SW 1271 (cell line): ENCODE measurements at regions not wholly inside any gene's neighbourhood (a gene's known extent, or its start where the extent isn't known, plus 50 kb on each side); places are given as distances from the start of the nearest gene placed in this dataset.
"Not testable (repeated sequence)": the region's sequence is repeated elsewhere in the genome, so short reads cannot be mapped to it uniquely, and the experiment has no call there.

Experiments
- DNase-seq, 2 experiments: peaks; one replicate each; lab custom pipeline; 2025; lab: John Stamatoyannopoulos, UW

DNA sequence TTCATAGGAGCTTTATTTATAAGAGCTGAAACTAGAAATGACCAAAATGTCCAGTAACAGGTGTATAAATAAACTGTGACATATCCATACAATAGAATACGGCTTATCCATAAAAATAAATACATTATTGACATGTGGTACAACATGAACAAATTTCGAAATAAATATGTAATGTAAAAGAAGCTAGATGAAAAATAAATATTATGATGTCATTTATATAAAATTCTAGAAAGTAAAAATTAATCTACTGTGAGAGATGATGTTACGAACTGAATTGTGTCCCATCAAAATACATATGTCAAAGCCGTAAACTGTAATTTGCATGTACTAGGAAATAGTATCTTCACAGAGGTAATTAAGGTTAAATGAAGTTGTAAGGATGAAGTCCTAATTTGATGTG is 1104.9 kb downstream of the NSUN3 start:
- DNase-seq, result no peak

DNA sequence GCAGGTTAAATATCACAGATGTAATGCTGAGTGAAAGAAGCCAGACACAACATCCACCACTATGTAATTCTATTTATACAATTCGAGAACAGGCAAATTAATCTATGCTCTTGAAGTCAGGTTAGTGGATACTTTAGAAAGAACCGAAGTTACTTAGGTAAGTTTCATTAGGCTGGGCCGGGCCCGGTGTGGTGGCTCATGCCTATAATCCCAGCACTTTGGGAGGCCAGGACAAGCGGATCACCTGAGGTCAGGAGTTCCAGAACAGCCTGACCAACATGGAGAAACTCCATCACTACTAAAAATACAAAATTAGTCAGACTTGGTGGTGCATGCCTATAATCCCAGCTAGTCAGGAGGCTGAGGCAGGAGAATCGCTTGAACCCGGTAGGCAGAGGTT is 1105.7 kb downstream of the NSUN3 start:
- DNase-seq, result no peak

DNA sequence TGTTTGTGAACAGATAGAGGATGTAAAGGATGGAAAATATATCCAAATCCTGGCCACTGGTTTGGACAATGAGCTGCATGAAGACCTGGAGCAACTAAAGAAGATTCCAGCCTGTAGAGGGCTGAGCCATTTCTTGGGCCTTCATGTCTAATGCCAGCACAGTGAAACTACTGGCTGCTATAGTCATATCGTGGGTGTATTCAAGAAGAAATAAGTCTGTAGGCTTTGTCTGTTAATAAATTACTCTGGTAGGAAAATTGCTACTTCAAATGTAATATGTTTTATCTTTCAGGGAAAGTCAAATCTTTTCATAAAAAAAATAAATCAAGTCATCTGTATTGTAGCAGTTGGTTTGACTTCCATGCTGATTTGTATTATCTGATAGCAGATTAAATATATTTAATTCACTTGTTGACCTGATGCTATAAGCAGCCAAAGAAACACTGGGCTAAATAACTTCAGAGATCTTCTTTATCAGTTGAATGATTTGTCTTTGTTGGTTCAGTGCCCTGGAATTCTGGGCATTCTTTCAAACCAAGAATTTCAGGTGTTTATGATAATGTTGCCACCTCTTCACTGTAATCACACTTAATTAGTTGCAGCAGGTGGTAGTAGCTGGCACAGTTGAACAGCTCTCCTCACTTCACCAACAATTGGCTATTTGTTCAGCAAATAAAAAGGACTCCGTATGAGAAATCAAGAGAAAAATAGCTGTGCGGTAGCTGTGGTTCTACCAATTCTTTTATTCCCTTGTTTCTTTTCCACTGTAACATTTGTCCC is 1109.5 kb downstream of the NSUN3 start:
- DNase-seq, result no peak

DNA sequence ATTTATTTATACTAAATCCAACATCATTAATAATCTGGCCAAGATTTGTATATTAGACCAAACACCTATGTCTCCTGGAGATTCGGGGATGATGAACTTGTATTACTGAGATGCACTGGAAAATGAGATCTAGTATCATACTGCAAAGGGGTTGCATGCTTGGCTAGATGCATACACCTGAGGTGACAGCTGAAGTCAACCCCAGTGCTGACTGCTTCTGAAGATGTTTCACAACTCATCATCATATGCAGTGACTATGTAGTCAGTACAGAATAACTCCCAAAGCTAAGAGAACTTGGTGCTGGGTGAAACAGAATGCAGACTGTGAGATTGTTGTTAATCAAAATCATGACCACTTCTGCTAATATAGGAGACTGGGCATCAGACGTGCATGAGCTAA is 1114.2 kb downstream of the NSUN3 start:
- DNase-seq, result no peak

DNA sequence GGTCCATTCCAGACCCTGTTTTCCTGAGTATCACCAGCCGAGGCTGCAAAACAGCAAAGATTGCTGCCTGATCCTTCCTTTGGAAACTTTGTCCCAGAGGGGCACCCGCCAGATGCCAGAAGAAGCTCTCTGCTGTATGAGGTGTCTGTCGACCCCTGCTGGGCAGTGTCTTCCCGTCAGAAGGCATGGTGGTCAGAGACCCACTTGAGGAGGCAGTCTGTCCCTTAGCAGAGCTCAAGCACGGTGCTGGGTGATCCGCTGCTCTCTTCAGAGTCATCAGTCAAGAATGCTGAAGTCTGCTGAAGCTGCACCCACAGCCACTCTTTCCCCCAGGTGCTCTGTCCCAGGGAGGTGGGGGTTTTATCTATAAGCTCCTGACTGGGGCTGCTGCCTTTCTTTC is 1121.2 kb downstream of the NSUN3 start:
- DNase-seq, result no peak

DNA sequence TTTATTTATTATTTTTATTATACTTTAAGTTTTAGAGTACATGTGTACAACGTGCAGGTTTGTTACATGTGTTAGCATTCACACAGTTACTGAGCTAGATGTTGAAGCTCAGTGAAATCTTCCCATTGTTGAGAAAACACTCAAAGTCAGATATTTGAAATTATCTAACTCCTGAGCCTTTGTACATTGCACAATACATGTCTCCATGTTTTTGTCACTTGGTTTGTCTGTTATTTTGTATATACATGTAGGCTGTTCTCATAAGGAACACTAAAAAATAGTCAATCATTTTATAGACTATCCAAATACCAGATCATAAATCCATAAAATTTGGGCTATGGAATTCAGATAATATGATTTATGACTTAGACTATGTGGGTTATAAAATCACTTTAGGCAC is 1126.5 kb downstream of the NSUN3 start:
- DNase-seq, result no peak

DNA sequence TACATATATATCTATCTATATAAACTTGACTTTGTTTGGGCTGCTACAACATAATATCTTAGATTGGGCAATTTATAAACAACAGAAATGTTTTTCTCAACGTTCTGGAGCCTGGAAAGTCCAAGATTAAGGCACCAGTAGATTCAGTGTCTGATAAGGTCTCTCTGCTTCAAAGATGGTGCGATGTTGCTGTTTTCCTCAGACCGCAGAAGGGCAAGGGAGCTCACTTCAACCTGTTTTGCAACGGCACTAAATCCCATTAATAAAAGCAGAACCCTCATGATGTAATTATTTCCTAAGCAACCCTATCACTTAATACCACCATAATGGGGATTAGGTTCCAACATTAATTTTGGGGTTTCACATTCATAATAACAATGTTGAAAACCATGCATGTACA is 1134.8 kb downstream of the NSUN3 start:
- DNase-seq, result no peak

DNA sequence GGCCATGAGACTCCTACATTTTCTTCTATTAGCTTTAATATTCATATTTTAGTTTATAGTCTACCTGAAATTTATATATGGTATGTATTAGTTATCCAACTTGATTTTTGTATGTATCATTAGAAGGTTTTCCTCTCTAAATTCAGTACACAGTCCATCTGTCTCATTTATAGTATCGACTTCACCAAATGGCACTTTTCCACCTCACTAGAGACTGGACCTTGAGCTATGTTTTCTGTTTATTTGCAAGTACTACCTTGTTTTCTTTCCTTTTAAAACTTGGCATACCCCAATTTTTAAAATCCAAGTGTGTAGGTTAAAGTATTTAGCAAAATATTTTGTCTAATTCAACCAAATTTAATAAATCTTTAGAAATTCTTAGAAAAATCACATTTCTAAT is 1137.5 kb downstream of the NSUN3 start:
- no peak for DNase-seq

DNA sequence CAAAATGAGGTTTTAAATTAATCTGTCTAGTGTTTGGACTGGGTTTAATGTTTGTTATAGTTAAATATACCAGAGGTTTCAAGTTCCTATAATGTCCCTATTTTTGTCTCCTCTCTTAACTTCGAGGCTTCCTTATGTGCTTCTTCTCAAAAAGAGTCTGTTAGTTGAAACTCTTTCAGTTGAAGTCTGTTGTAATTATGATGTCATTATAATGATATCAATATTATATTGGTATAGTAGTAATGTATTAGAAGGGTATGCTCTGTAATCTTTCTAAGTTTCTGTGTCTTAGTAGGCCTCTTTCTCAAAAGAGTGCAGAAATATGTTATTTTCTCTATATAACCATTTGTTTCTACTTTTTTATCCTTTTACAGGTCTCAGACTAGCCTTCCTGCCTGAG is 1148.0 kb downstream of the NSUN3 start:
- no peak for DNase-seq

DNA sequence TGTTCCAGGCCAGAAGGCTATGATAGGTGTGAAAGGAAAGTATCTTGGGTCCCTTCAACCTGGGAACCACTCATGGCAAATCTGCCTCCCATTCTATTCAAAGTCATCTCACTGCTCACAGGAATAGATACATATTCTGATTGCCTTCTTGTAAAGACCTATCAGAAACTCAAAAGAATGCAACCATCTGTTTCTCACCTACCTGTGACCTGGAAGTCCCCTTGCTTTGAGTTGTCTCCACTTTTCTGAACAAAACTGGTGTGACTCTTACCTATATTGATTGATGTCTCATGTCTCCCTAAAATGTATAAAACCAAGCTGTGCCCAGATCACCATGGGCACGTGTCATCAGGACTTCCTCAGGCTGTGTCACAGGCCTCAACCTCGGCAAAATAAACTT is 1149.3 kb downstream of the NSUN3 start:
- DNase-seq, result no peak

DNA sequence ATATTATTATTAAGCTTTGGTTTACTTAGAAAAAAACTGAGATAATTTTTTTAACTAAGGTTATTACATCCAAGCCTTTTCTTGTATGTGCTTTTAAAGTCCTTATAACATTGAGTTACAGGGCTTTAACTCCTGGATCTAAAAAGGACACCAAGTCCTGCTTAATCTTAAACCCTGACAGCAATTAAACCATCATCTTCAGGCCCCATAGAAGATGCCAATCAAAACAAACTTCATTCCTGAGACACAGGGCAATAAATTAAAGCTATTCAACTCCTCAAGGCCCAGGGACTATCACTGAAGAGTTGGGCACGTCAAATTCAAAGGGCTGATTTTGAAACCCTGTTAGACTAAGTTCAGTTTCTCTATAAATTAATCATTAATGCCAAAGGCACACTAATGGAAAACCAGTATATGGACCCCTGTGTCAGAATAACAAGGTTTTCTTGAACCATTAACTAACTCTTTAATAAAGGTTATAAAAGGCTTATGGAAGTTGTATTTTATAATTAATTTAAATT is 1152.6 kb downstream of the NSUN3 start:
- DNase-seq, result no peak

DNA sequence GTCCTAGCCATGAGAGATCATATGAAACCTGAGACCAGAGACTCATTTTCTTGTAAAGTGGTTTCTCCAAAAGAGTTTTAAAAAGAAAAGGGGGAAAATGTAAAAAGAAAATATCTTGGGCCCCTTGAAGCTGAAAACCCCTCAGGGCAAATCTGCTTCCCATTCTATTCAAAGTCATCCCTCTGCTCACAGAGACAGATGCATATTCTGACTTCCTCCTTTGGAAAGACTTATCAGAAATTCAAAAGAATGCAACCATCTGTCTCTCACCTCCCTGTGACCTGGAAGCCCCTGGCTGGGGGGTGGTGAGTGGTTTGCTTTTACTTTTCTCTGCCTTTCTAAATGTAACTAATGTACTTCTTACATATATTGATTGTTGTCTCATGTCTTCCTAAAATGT is 1154.8 kb downstream of the NSUN3 start:
- no peak for DNase-seq

DNA sequence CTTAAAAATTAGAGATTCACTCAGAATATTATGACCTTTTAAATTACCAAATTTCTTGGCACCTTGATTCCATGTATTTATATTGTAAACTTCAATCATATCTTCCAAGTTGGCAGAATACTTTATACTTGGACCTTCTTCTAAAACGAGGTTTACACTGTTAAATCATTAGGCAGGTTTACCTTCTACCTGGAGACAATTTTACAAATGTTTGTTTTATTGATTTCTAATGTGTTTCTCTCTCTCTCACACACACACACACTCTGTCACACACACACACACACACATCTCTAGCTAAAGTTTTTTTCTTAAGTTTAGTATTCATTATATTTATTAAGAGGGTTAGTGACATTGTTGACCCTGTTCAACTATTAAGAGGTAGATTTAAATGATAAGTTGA is 1155.6 kb downstream of the NSUN3 start:
- no peak for DNase-seq

DNA sequence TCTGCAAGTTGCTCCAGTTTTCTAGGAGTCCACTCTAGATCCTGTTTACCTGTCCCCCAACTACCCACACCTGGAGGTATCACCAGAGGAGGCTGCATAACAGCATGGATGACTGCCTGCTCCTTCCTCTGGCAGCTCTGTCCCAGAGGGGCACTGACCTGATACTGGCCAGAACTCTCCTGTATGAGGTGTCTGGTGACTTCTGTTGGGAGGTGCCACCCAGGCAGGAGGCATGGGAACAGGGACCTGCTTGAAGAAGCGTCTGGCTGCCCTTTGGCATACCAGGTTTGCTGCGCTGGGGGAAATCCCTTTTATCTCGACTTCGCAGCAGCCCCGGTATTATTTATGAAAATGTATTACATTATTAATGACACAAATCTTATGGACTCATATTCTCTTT is 1163.6 kb downstream of the NSUN3 start:
- no peak for DNase-seq

DNA sequence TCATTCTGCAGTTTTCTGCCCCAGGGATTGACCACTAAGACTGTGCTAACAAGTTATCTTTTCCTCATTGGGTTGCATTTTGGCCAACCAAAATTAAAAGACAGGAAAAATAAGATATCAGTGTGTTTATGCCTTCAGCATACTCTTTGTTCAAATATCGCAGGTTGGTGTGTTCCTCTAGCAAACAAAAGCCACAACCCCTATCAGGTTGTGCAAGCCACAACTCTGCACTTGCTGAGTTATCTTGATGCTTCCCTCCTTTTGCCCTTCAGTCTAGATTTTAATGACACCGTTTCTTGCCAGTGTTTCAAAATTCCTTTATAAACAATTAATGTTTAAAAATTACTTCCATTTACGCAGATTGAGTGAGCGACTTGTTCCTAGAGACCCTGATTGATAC is 1164.2 kb downstream of the NSUN3 start:
- no peak for DNase-seq

DNA sequence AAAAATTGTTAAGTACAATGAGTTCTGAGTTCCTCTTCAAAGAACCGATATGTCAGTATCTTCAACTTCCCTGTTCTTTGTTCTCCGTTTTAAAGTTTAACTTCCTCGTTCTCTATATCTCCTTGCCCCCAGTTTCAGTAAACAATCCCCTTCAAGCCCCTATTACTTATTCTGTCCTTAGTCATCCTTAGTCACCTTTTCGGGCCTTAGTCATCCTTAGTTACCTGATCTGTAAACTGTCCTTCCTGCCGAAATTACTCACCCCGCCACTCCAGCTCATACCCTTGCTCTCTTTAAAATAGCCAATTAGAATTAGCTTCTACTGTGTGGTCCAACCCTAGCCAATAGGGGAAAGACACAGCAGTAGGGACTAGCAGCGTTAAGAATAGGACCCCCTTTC is 1165.6 kb downstream of the NSUN3 start:
- DNase-seq, result no peak

DNA sequence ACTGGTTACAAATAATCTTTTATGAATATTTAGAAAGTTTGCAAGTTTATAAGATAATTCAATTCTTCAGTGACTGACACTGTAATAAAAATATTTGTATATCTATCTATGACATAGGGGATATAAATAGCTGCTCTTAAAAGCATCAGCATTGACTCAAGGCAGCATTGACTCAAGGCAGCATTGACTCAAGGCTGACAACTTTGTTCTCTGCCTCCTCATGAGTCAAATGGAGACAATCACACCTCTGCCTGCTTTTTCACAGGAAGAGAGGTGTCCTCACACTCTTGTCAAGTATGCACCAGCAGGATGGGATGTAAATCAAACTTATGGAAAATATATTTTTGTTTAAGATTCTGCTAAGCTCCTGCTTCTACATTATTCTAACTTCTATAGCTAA is 1173.1 kb downstream of the NSUN3 start:
- DNase-seq, result no peak

DNA sequence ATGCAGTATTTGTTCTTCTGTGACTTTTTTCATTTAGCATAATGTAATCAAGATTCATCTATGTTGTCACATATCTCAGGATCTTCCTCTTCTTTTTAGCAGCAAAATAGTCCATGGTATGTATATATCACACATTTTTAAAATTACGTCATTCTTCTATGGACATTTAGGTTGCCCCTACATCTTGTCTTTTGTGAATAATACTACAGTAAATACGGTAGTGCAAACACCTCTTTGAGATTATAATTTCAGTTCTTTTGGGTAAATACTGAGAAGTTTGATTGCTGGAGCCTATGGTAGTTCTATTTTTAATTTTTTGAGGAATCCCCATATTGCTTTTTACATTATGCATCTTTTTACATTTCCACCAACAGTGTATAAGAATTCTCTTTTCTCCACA is 1174.9 kb downstream of the NSUN3 start:
- no peak for DNase-seq

DNA sequence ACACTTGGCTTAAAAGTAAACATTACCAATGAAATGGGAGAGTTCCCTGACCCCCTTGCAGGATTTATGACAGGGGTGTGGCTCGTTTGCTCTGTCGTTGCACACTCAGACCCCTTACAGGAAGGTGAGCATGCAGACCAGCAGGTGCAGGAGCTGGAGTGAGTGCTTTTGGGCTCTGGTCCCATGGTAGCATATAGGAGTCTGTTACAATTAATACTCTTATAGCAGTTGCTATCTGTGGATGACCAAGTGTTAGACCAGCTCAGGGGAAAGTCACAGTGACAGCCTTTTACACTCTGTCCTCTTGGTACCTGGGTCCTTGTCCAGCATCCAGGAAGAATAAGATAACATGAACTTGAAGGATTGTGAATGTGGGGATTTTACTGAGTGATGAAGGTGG is 1177.5 kb downstream of the NSUN3 start:
- no peak for DNase-seq

DNA sequence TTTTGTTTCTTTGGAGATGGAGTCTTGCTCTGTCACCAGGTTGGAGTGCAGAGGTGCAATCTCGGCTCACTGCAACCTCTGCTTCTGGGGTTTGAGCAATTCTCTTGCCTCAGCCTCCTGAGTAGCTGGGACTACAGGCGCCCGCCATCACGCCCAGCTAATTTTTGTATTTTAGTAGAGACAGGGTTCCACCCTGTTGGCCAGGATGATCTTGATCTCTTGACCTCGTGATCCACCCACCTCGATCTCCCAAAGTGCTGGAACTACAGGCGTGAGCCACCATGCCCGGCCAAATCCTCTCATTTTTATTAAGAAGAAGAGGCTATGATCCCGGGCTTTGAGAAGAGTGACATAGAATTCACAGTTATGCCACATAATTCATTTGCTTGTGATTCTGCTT is 1178.4 kb downstream of the NSUN3 start:
- not testable (repeated sequence) for DNase-seq

DNA sequence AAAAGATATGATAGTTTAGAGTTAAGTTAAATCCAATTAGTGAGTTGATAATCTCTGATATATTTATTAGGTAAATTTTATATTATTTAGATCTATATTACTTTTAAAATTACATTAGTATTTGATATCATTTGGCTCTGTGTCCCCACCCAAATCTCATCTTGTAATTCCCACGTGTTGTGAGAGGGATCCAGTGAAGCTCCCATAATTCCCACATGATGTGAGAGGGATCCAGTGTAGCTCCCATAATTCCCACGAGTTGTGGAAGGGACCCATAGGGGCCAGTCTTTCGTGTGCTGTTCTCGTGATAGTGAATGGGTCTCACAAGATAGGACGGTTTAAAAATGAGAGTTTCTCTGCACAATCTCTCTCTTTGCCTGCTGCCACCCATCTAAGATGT is 1183.6 kb downstream of the NSUN3 start:
- DNase-seq, result no peak

DNA sequence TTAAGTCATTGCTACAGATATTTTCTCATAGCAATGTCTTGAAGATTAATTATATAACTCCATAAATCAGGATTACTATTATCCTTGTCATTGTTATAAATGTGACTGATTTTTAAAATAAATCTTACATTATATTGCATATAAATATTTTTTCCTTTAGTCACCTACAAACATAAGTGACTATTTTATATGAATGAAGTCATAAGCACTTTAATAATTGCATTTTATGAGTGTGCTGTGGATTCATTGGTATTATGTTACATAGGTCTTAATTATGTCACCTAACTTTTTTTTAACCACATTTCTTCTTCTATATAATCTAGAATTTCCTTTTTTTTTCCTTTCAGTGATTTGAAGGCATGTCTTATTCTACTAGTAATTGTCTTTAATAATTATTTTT is 1191.2 kb downstream of the NSUN3 start:
- no peak for DNase-seq

DNA sequence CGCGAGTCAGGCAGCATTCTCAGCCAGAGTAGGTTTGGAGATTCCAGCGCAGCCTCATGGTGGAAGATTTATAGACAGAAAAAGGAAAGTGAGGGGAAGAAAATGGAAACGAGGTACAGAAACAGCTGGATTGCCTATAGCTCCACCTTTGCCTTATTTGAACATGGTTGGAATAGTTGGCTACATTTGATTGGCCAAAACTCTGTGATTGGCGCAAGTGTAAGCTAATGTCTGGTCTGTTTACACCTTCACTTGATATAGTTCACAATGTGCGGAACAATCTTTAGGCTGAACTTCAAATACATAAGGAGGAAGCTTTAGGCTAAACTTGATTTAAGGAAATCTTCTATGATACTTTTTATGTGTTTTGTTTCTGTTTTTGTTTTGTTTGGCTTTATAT is 1191.9 kb downstream of the NSUN3 start:
- no peak for DNase-seq

DNA sequence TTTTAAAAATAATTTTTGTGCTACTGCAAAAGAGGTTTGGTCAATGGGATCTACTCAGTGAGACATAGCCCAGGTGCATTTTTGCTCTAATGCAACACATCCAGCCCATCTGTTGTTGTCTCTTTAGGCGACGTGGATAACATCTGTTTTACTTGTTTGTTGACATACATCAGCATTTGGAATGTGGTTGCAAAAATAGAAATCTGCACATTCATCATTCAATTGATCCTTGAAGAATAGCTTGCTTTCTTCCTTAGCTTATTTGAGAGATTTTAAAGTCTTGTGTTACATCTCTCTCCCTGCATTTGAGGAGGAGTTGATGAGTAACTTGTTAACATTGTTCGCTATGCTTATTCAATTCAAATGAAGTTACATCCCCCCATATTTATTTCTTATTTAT is 1202.3 kb downstream of the NSUN3 start:
- DNase-seq, result no peak
